HK-2 (cell line): ENCODE measurements at regions not wholly inside any gene's neighbourhood (a gene's known extent, or its start where the extent isn't known, plus 50 kb on each side); places are given as distances from the start of the nearest gene placed in this dataset.
"Not testable (repeated sequence)": the region's sequence is repeated elsewhere in the genome, so short reads cannot be mapped to it uniquely, and the experiment has no call there.

ENCODE experiments used
- DNase-seq: peaks from one replicate; pipeline ENCODE4 v3.0.0-alpha.2; 2018; ENCODE audit not compliant: unreplicated experiment

DNA sequence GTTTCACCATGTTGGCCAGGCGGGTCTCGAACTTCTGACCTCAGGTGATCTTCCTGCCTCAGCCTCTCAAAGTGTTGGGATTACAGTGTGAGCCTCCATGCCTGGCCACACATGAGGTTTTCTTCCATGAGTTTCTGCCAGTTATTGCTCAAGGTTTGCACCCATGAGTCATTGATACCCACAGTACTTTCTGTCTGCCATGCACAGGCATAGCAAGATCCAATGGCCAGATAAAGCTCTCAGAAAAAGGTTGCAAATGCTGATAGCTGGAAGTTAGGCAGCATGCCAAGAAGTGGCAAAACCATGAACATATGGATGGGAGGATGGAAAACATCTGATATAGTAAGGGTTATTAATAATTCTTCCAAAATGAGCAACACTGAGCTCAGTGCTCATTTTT is 298.7 kb upstream of the NRG3 start:
- no peak for DNase-seq

GRCh38 chr10:81594991-81595390 is 280.0 kb upstream of the NRG3 start:
- DNase-seq = no peak

DNA sequence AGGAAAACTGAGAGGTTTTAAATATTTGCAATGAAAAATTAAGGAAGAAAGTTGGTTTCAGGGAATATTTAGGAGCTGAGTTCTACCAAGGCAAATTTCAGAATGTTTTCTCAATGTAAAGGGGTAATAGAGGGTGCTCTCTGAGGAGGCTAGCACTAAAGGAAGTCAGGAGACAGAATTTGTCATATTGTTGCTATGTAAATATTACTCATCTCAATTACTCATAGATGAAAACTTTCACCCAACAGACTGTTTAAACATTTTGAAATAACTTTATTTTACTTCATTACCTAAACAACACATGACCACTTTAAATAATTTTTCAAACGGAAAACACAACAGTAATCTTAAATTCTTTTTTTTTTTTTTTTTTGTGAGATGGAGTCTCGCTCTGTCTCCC is 274.8 kb upstream of the NRG3 start:
- DNase-seq = no peak

GRCh38 chr10:81603106-81603620 is 271.8 kb upstream of the NRG3 start:
- DNase-seq = no peak

GRCh38 chr10:81644485-81644884 is 230.5 kb upstream of the NRG3 start:
- DNase-seq = not testable (repeated sequence)

GRCh38 chr10:81655986-81656385 is 219.0 kb upstream of the NRG3 start:
- DNase-seq = no peak

- DNase-seq = no peak
These were observed 212.2 kb upstream of the NRG3 start for GRCh38 chr10:81662837-81663236.

DNA sequence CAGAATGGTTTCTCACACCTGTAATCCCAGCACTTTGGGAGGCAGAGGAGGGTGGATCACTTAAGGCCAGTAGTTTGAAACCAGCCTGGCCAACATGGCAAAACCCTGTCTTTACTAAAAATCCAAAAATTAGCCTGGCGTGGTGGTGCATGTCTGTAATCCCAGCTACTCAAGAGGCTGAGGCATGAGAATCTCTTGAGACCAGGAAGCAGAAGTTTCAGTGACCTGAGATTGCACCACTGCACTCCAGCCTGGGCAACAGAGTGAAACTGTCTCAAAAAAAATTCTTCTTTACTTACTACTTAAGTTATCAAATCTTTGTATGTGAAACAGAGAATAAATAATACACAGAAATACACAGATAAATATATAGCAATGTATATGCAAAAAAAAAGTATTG is 210.2 kb upstream of the NRG3 start:
- not testable (repeated sequence) for DNase-seq

- DNase-seq = no peak
These were observed 200.1 kb upstream of the NRG3 start for GRCh38 chr10:81674941-81675340.

DNA sequence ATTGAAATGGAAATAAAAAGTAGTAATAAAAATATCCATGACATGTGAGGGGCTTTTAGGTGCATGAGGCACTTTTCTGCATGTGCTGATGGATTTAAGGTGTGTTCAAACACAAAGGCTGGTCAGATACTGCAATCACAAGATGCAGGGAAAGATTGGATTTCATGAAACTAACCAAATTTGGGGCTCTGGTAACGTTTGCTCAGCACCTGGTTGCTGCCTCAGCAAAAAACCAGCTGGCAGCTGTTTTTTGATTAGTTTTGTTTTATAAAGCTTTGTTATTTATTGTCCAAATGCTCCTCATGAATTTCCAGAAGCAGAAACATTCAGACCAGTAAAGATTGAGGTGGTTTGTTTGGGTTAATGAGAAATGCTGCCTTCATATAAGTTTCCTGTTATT is 195.7 kb upstream of the NRG3 start:
- no peak for DNase-seq

DNA sequence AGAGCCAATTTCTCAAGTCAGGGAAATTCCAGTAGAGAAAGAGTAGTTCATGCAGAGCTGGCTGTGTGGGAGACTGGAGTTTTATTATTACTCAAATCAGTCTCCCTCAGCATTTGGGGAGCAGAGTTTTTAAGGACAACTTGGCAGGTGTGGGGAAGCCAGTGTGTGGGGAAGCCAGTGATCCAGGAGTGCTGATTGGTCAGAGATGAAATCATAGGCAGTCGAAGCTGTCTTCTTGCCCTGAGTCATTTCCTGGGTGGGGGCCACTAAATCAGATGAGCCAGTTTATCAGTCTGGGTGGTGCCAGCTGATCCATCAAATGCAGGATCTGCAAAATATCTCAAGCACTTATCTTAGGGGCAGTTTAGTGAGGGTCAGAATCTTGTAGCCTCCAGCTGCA is 194.6 kb upstream of the NRG3 start:
- DNase-seq = peak; percentile 8

DNA sequence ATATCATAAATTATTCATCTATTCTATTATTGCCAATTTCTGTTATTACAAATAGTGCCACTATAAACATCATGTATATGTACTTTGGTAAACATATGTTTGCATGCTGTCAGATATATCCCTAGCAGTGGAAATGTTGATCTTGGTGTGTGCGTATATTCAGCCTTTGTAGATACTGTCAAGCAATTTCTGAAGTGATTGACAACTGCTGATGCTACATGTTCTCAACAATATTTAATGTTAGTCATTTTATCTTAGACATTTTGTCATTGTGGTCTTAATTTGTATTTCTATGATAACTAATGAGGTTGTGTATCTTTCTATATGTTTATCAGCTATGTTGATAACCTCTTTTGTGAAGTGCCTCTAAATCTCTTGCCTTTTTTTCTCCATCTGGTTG is 186.5 kb upstream of the NRG3 start:
- no peak for DNase-seq

- DNase-seq = no peak
These were observed 178.2 kb upstream of the NRG3 start for GRCh38 chr10:81696609-81697388.

DNA sequence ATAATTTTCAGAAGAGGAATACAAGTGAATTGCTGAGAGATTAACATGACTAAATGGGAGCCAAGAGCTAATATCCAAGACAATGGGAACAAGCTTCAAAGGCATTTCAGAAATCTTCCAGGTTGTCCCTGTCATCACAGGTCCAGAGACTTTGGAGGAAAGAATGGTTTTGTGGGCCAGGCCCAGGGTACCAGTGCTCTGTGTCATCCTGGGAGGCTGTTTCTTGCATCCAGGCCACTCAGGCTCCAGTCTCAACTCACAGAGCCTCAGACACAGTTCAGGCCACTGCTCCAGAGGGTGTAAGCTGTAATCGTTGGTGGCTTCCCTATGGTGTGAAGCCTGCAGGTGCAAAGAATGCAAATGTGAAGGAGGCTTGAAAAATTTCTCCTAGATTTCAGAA is 170.4 kb upstream of the NRG3 start:
- DNase-seq = no peak

DNA sequence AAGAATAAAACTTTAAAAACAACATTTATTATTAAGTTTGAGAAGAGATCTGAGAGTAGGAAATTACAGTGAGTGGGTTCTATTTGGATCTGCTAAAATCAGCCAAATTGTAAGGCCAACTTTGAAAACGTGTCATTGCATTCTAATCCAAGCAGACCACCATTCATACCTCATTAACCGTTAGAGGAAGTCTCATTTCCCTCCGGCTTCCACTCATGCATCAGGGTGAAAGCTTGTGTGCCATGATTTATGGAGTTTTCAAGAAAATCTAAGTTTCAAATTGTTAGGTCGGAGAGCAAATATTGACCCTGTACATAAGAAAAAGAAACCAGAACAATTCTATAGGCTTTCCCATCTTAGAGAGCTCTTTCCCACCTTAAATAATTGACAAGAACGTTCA is 166.6 kb upstream of the NRG3 start:
- no peak for DNase-seq

GRCh38 chr10:81708929-81709328 is 166.1 kb upstream of the NRG3 start:
- DNase-seq = no peak

GRCh38 chr10:81722399-81722798 is 152.6 kb upstream of the NRG3 start:
- no peak for DNase-seq

DNA sequence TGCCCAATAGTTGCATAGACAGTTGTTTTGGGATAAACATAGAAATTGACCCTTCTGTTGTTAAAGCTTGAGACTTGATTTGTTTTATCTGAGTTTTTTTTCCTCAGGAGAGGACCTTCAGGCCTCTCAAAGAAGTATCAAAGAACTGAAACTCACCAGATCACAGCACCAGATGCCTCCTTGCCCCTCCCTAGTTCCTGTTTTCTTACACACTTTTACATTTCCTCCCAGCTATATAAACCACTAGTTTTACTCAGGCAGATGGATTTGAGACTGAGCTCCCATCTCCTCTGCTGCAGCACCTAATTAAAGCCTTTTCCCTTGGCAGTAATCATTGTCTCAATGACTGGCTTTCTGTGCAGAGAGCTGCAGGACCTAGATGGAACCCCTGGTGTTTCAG is 150.6 kb upstream of the NRG3 start:
- DNase-seq = no peak

DNA sequence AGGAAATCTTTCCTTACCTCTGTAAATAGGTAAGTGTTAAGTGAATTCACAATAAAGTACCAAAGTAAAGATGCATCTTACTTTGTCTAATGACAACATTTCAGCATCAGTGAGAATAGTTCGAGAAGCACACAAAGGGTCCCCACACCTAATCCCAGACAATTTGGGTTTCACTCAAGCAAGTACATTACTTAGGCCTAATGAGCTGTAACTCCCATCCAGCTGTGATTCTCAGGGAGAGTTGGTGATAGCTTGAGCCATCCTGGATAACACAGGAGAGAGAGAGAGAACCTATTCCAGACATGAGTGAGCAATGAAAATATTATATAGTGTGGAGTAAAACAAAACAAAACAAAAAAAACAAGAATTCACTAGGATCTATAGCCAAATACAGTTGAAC is 149.1 kb upstream of the NRG3 start:
- no peak for DNase-seq

DNA sequence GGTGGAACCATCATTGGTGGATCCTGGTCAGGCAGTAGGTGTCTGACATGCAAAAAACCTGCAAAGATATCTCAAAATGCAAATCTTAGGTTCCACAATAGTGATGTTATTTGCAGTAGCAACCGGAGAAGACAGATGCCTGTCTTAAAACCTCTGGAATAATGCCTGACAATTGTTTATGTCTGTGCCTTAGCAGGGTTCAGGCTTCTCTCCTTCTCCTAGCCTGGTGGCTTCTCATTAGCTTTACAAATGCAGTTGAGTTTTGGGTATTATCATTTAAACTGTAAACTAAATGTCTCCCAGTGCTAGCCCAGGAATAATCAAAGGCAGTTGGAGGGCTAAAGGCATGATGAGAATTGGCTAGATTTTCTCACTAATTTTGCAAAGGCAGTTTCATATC is 146.3 kb upstream of the NRG3 start:
- DNase-seq = no peak

DNA sequence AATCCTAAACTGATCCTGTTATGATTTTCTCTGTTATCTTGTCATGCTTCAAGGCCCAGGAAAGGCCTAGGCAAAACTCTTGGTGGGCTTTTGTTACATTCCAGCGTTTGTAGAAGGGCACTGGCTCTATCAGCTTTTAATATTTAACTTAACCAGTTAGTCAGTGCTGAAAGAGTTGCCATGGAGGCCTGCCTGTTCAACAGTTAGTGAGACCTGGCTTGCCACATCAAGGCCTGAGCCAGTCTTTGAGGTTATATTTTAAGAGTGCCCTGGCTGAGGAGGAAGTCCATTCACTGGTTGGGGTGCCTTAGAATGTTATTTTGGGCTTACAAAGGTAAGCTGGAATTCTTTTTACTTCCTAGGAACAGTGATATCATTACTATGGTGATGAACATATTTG is 144.1 kb upstream of the NRG3 start:
- peak; percentile 56 for DNase-seq

GRCh38 chr10:81733542-81733941 is 141.5 kb upstream of the NRG3 start:
- DNase-seq = no peak

GRCh38 chr10:81735167-81735566 is 139.8 kb upstream of the NRG3 start:
- not testable (repeated sequence) for DNase-seq

- no peak for DNase-seq
These were observed 115.9 kb upstream of the NRG3 start for GRCh38 chr10:81759111-81759510.
